ENCODE measurements at regions not wholly inside any gene's neighbourhood (a gene's known extent, or its start where the extent isn't known, plus 50 kb on each side); places are given as distances from the start of the nearest gene placed in this dataset.

GRCh38 chr2:58508006-58508405 is 266.9 kb upstream of the FANCL start:
- TF ChIP-seq, protein P1, sequence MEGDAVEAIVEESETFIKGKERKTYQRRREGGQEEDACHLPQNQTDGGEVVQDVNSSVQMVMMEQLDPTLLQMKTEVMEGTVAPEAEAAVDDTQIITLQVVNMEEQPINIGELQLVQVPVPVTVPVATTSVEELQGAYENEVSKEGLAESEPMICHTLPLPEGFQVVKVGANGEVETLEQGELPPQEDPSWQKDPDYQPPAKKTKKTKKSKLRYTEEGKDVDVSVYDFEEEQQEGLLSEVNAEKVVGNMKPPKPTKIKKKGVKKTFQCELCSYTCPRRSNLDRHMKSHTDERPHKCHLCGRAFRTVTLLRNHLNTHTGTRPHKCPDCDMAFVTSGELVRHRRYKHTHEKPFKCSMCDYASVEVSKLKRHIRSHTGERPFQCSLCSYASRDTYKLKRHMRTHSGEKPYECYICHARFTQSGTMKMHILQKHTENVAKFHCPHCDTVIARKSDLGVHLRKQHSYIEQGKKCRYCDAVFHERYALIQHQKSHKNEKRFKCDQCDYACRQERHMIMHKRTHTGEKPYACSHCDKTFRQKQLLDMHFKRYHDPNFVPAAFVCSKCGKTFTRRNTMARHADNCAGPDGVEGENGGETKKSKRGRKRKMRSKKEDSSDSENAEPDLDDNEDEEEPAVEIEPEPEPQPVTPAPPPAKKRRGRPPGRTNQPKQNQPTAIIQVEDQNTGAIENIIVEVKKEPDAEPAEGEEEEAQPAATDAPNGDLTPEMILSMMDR (IDR thresholded peaks at IDR 0.05; ENCODE audit: low read depth, low read length): no peak
- TF ChIP-seq EZH2phosphoT487 (IDR thresholded peaks at IDR 0.05; ENCODE audit: low read depth): no peak

All from OCI-LY3 (cell line).